ENCODE measurements at regions not wholly inside any gene's neighbourhood (a gene's known extent, or its start where the extent isn't known, plus 50 kb on each side); places are given as distances from the start of the nearest gene placed in this dataset.

- no peak for TF ChIP-seq CTCF (IDR thresholded peaks at IDR 0.05)
- no peak for TF ChIP-seq POLR2A (IDR thresholded peaks at IDR 0.05)
These were observed 236.6 kb upstream of the CCDC196 start for GRCh38 chr14:66249544-66249943.
